AML-193 (cell line): ENCODE measurements at regions not wholly inside any gene's neighbourhood (a gene's known extent, or its start where the extent isn't known, plus 50 kb on each side); places are given as distances from the start of the nearest gene placed in this dataset.

ENCODE experiments used
- DNase-seq, 2 experiments: peaks; one replicate each; lab custom pipeline; 2025; lab: John Stamatoyannopoulos, UW

- no peak for DNase-seq
Measured at GRCh38 chr12:98280621-98281020, 234.8 kb upstream of the TMPO start.

GRCh38 chr12:98291828-98292227 lies 223.6 kb upstream of the TMPO start:
- no peak for DNase-seq

- no peak for DNase-seq
Measured at GRCh38 chr12:98294051-98294805, 221.2 kb upstream of the TMPO start.

- no peak for DNase-seq
Measured at GRCh38 chr12:98295681-98296080, 219.7 kb upstream of the TMPO start.

GRCh38 chr12:98296462-98297079 lies 218.8 kb upstream of the TMPO start:
- peak; percentile 5 to 11 for DNase-seq

- DNase-seq: no peak
Measured at GRCh38 chr12:98297538-98297937, 217.9 kb upstream of the TMPO start.

- no peak for DNase-seq
Measured at GRCh38 chr12:98308141-98308540, 207.2 kb upstream of the TMPO start.

- no peak for DNase-seq
Measured at GRCh38 chr12:98317939-98318899, 197.2 kb upstream of the TMPO start.

- DNase-seq: no peak
Measured at GRCh38 chr12:98319716-98320425, 195.5 kb upstream of the TMPO start.

- DNase-seq: no peak
Measured at GRCh38 chr12:98325003-98325402, 190.4 kb upstream of the TMPO start.

GRCh38 chr12:98328467-98328866 lies 186.9 kb upstream of the TMPO start:
- no peak for DNase-seq

GRCh38 chr12:98329589-98329988 lies 185.8 kb upstream of the TMPO start:
- DNase-seq: no peak

- DNase-seq: no peak
Measured at GRCh38 chr12:98332642-98333041, 182.7 kb upstream of the TMPO start.

- DNase-seq: no peak
Measured at GRCh38 chr12:98334768-98335167, 180.6 kb upstream of the TMPO start.

GRCh38 chr12:98341026-98341425 lies 174.4 kb upstream of the TMPO start:
- DNase-seq: no peak

- DNase-seq: no peak
Measured at GRCh38 chr12:98341732-98342131, 173.7 kb upstream of the TMPO start.

GRCh38 chr12:98343002-98343567 lies 172.3 kb upstream of the TMPO start:
- DNase-seq: no peak

- no peak for DNase-seq
Measured at GRCh38 chr12:98344046-98344930, 171.1 kb upstream of the TMPO start.

- no peak for DNase-seq
Measured at GRCh38 chr12:98345308-98345876, 170.0 kb upstream of the TMPO start.

- no peak for DNase-seq
Measured at GRCh38 chr12:98351089-98351488, 164.3 kb upstream of the TMPO start.
